SK-N-MC (cell line): ENCODE measurements at regions not wholly inside any gene's neighbourhood (a gene's known extent, or its start where the extent isn't known, plus 50 kb on each side); places are given as distances from the start of the nearest gene placed in this dataset.

Experiments
- EZH2 ChIP-seq: fragments of 200-600 bp; sonication (generic); IDR thresholded peaks from one replicate; pipeline ENCODE4 v1.6.1; 2017; ENCODE audit warnings: antibody characterized with exemption
- POLR2AphosphoS5 ChIP-seq: IDR thresholded peaks from 2 replicates; pipeline ENCODE4 v1.6.1; 2012; ENCODE audit warnings: mild to moderate bottlenecking, low read depth, low read length, borderline replicate concordance

GRCh38 chr18:38923126-38923525, 1357.5 kb upstream of the CELF4 start:
- TF ChIP-seq POLR2AphosphoS5 (no peak), EZH2 (no peak)
